H1 (cell line): ENCODE measurements at regions not wholly inside any gene's neighbourhood (a gene's known extent, or its start where the extent isn't known, plus 50 kb on each side); places are given as distances from the start of the nearest gene placed in this dataset.

Experiments
- CTCF ChIA-PET: fragments of 300-600 bp; sonication (Branson Sonifier 250); formaldehyde crosslinking; loops from one replicate; lab custom pipeline; 2021; ENCODE audit not compliant: partially characterized antibody; lab: Charles Lee
- POLR2A ChIA-PET: fragments of 300-600 bp; sonication (Branson Sonifier 250); formaldehyde crosslinking; loops from one replicate; lab custom pipeline; 2021; ENCODE audit warnings: inconsistent platforms; ENCODE audit not compliant: partially characterized antibody; lab: Charles Lee
- DNase-seq, 2 experiments: peaks; one replicate each; pipeline versions ENCODE4 v3.0.0 to v3.0.0-alpha.2; 2010 to 2022; ENCODE audit warnings: low spot score in 2 of 2, low read depth in 1 of 2, mixed read lengths in 1 of 2
- FAIRE-seq: peaks from 2 replicates; lab custom pipeline; 2011; peaks lifted over from hg19 to GRCh38; lab: Jason Lieb, UNC
- H2AFZ ChIP-seq: 2 replicates; pipeline ENCODE4 v1.8.1; 2012; ENCODE audit warnings: low read length, inconsistent platforms
- H2AK5ac ChIP-seq: 2 replicates; pipeline ENCODE4 v1.6.1; 2013; ENCODE audit warnings: low read depth, low read length
- H2BK120ac ChIP-seq: replicated peaks from 2 replicates; pipeline ENCODE3; 2013; ENCODE audit warnings: low read depth, low read length, inconsistent platforms
- H2BK12ac ChIP-seq: 2 replicates; pipeline ENCODE4 v1.6.1; 2013; ENCODE audit warnings: low read depth, low read length
- H2BK15ac ChIP-seq: 2 replicates; pipeline ENCODE4 v1.6.1; 2013; ENCODE audit warnings: low read length
- H2BK20ac ChIP-seq: 2 replicates; pipeline ENCODE4 v1.6.1; 2013; ENCODE audit warnings: low read length
- H2BK5ac ChIP-seq: 2 replicates; pipeline ENCODE4 v1.6.1; 2013; ENCODE audit warnings: low read depth, low read length
- H3K14ac ChIP-seq: 2 replicates; pipeline ENCODE4 v1.6.1; 2013; ENCODE audit warnings: inconsistent platforms; ENCODE audit not compliant: insufficient read length
- H3K18ac ChIP-seq: 2 replicates; pipeline ENCODE4 v1.6.1; 2013; ENCODE audit warnings: low read length; ENCODE audit errors: extremely low read depth
- H3K23ac ChIP-seq: 2 replicates; pipeline ENCODE4 v1.6.1; 2013; ENCODE audit warnings: inconsistent platforms; ENCODE audit not compliant: insufficient read length
- H3K23me2 ChIP-seq: 2 replicates; pipeline ENCODE4 v1.6.1; 2013; ENCODE audit warnings: low read depth, low read length
- H3K27ac ChIP-seq: 2 replicates; pipeline ENCODE4 v1.6.1; 2011; ENCODE audit warnings: low read depth, low read length, inconsistent platforms
- H3K27me3 ChIP-seq, 4 experiments: replicated peaks in 1 of 4; 1 replicate in 1 of 4; 2 replicates in 3 of 4; pipeline versions ENCODE4 v1.6.1 to v1.8.1; 2011 to 2013; ENCODE audit warnings: low read length in 3 of 4, mild to moderate bottlenecking in 3 of 4, inconsistent platforms in 2 of 4, mixed read lengths in 2 of 4, moderate library complexity in 1 of 4; ENCODE audit not compliant: control insufficient read depth in 3 of 4, insufficient read depth in 3 of 4; ENCODE audit errors: extremely low read depth in 1 of 4
- H3K36me3 ChIP-seq, 4 experiments: 2 replicates each; pipeline versions ENCODE4 v1.6.1 to v1.8.1; 2011 to 2013; ENCODE audit warnings: mild to moderate bottlenecking in 4 of 4, low read length in 3 of 4, moderate library complexity in 2 of 4, control low read depth in 1 of 4, inconsistent platforms in 1 of 4; ENCODE audit not compliant: insufficient read depth in 4 of 4, control insufficient read depth in 2 of 4
- H3K4ac ChIP-seq: replicated peaks from 2 replicates; pipeline ENCODE3; 2013; ENCODE audit warnings: low read length, low read depth, mixed read lengths, inconsistent platforms; ENCODE audit not compliant: insufficient read length
- H3K4me1 ChIP-seq, 4 experiments: replicated peaks in 1 of 4; 1 replicate in 1 of 4; 2 replicates in 3 of 4; pipeline versions ENCODE4 v1.6.1 to v1.8.1; 2011 to 2013; ENCODE audit warnings: low read length in 3 of 4, inconsistent platforms in 2 of 4, mixed read lengths in 1 of 4; ENCODE audit not compliant: insufficient read depth in 4 of 4, control insufficient read depth in 3 of 4
- H3K4me2 ChIP-seq, 2 experiments: 2 replicates each; pipeline versions ENCODE4 v1.6.1 to v1.8.1; 2011 to 2013; ENCODE audit warnings: low read depth in 2 of 2, low read length in 2 of 2, control low read depth in 1 of 2, inconsistent platforms in 1 of 2, mild to moderate bottlenecking in 1 of 2; ENCODE audit not compliant: insufficient read depth in 1 of 2
- H3K4me3 ChIP-seq, 4 experiments: fragments of 200-600, 300-600 bp in 1 of 4; sonication (generic), shearing (Covaris generic), sonication (Bioruptor Twin) in 1 of 4; 2 replicates each; pipeline versions ENCODE4 v1.5.1 to v1.8.1; 2011 to 2016; ENCODE audit warnings: low read length in 4 of 4, low read depth in 3 of 4, control low read depth in 2 of 4, inconsistent platforms in 2 of 4, mild to moderate bottlenecking in 2 of 4, mixed read lengths in 1 of 4, moderate library complexity in 1 of 4; ENCODE audit not compliant: insufficient read depth in 2 of 4; ENCODE audit errors: extremely low read depth in 1 of 4
- H3K56ac ChIP-seq: replicated peaks from 2 replicates; pipeline ENCODE3; 2013; ENCODE audit warnings: low read depth, mild to moderate bottlenecking, mixed read lengths, low read length, inconsistent platforms; ENCODE audit not compliant: insufficient read length
- H3K79me1 ChIP-seq: 2 replicates; pipeline ENCODE4 v1.6.1; 2013; ENCODE audit warnings: low read depth, low read length, control low read depth
- H3K79me2 ChIP-seq, 2 experiments: 2 replicates each; pipeline versions ENCODE4 v1.6.1 to v1.8.1; 2012 to 2013; ENCODE audit warnings: low read length in 2 of 2, mild to moderate bottlenecking in 2 of 2, inconsistent platforms in 1 of 2; ENCODE audit not compliant: insufficient read depth in 2 of 2, control insufficient read depth in 1 of 2
- H3K9ac ChIP-seq, 4 experiments: replicated peaks in 1 of 4; 1 replicate in 1 of 4; 2 replicates in 3 of 4; pipeline versions ENCODE4 v1.6.1 to v1.8.1; 2011 to 2013; ENCODE audit warnings: low read depth in 3 of 4, low read length in 3 of 4, control low read depth in 2 of 4, mild to moderate bottlenecking in 2 of 4, moderate library complexity in 2 of 4, inconsistent platforms in 1 of 4; ENCODE audit errors: extremely low read depth in 1 of 4
- H3K9me3 ChIP-seq, 2 experiments: 2 replicates each; pipeline versions ENCODE4 v1.6.1 to v1.8.1; 2012 to 2013; ENCODE audit warnings: mild to moderate bottlenecking in 2 of 2, moderate library complexity in 2 of 2, control low read depth in 1 of 2, inconsistent platforms in 1 of 2, low read depth in 1 of 2, low read length in 1 of 2, mixed read lengths in 1 of 2; ENCODE audit not compliant: insufficient read depth in 2 of 2
- H4K20me1 ChIP-seq, 2 experiments: replicated peaks in 1 of 2; 2 replicates each; pipeline versions ENCODE3 to v1.8.1; 2011 to 2013; ENCODE audit warnings: inconsistent platforms in 2 of 2, low read length in 2 of 2, mild to moderate bottlenecking in 1 of 2; ENCODE audit not compliant: insufficient read depth in 2 of 2, control insufficient read depth in 1 of 2
- H4K5ac ChIP-seq: 2 replicates; pipeline ENCODE4 v1.6.1; 2013; ENCODE audit warnings: low read length, low read depth, mixed read lengths, inconsistent platforms; ENCODE audit not compliant: insufficient read length
- H4K8ac ChIP-seq: 2 replicates; pipeline ENCODE4 v1.8.0; 2013; ENCODE audit warnings: mild to moderate bottlenecking, moderate library complexity, low read length, inconsistent platforms; ENCODE audit not compliant: insufficient read depth; ENCODE audit errors: extremely low read depth
- H4K91ac ChIP-seq: replicated peaks from 2 replicates; pipeline ENCODE3; 2013; ENCODE audit warnings: low read length, mixed read lengths, inconsistent platforms; ENCODE audit not compliant: insufficient read length
- BCL11A ChIP-seq, 2 experiments: IDR thresholded peaks; one replicate each; pipeline ENCODE4 v1.6.1; 2011; ENCODE audit warnings: low read depth in 2 of 2, low read length in 2 of 2, mild to moderate bottlenecking in 2 of 2
- FOSL1 ChIP-seq: IDR thresholded peaks from 2 replicates; pipeline ENCODE4 v1.6.1; 2011; ENCODE audit warnings: mild to moderate bottlenecking, low read depth, low read length, moderate library complexity; ENCODE audit not compliant: insufficient read depth
- HDAC6 ChIP-seq: IDR thresholded peaks from one replicate; pipeline ENCODE4 v1.7.1; 2012; ENCODE audit warnings: low read depth, mild to moderate bottlenecking, inconsistent platforms, low read length, moderate library complexity
- KDM5A ChIP-seq: fragments of 200-600 bp; IDR thresholded peaks from 2 replicates; pipeline ENCODE4 v1.7.1; 2012; ENCODE audit warnings: mild to moderate bottlenecking, low read length, inconsistent platforms, mixed read lengths
- PHF8 ChIP-seq: fragments of 200-600 bp; sonication (generic); conservative IDR thresholded peaks from 2 replicates; pipeline ENCODE4 v1.7.1; 2012; ENCODE audit warnings: low read depth, mild to moderate bottlenecking, inconsistent platforms, low read length, moderate library complexity
- RAD21 ChIP-seq, 2 experiments: IDR thresholded peaks in 1 of 2; conservative IDR thresholded peaks in 1 of 2; 2 replicates each; pipeline ENCODE4 v1.6.1; 2011; ENCODE audit warnings: low read depth in 2 of 2, low read length in 2 of 2, improper control_type of control experiment in 1 of 2, inconsistent platforms in 1 of 2, mild to moderate bottlenecking in 1 of 2, moderate library complexity in 1 of 2
- RBBP5 ChIP-seq: IDR thresholded peaks from 2 replicates; pipeline ENCODE4 v1.7.1; 2012; ENCODE audit warnings: low read depth, mild to moderate bottlenecking, inconsistent platforms, low read length, moderate library complexity, borderline replicate concordance
- SIRT6 ChIP-seq: IDR thresholded peaks from one replicate; pipeline ENCODE4 v1.7.1; 2012; ENCODE audit warnings: low read length, inconsistent platforms
- TEAD4 ChIP-seq: IDR thresholded peaks from 2 replicates; pipeline ENCODE4 v1.6.1; 2012; ENCODE audit warnings: low read depth, low read length, inconsistent platforms, mixed read lengths
- WGBS, 2 experiments: shearing (Covaris generic) in 1 of 2; methylation state at CpG; one replicate each; pipeline versions ENCODE4 v1.1.6 to v1.1.7; 2013 to 2015; ENCODE audit warnings: low lambda C conversion rate in 2 of 2, mixed read lengths in 2 of 2, inconsistent platforms in 1 of 2, low coverage in 1 of 2, missing lambda C conversion rate in 1 of 2; ENCODE audit not compliant: insufficient replicate concordance in 2 of 2, insufficient coverage in 1 of 2, insufficient read length in 1 of 2; ENCODE audit errors: extremely low coverage in 1 of 2, missing lambda C conversion rate in 1 of 2; 5-methylcytosine and 5-hydroxymethylcytosine counted together
- TF ChIP-seq, protein P1 (sequence below), 3 experiments: IDR thresholded peaks; 1 replicate in 2 of 3; 2 replicates in 1 of 3; pipeline versions ENCODE4 v1.5.1 to v1.6.1; 2011; ENCODE audit warnings: low read length in 3 of 3, mild to moderate bottlenecking in 3 of 3, inconsistent platforms in 2 of 3, low read depth in 1 of 3, moderate library complexity in 1 of 3; ENCODE audit not compliant: insufficient read depth in 1 of 3; ENCODE audit errors: control extremely low read depth in 1 of 3

DNA sequence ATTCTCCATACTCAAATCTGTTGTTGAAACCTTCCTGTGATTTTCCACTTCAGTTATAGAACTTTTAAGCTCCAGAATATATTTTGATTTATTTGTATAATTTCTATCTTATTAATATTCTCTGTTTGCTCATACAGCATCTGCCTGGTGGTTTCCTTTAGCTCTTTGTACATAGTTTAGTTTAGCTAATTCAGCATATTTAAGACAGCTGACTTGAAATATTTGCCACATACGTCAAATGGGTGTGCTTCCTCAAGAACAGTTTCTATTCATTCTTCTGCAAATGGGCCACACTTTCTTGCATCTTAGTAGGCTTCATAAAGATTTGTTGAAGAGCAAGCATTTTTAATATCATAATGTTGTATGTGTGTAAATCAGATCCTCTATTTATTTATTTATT lies 101.8 kb downstream of the MAGEC1 start:
- Histone ChIP-seq H3K79me2 (no peaks in the 10 kb centered on the region), H3K23me2 (no peaks in the 10 kb centered on the region), H4K20me1 (no peaks in the 10 kb centered on the region), H3K14ac (no peak overlapping the region), H3K4me2 (no peak overlapping the region), H3K27me3 (no peaks in the 10 kb centered on the region), H2BK20ac (no peak overlapping the region), H3K27ac (no peak overlapping the region), H4K8ac (no peak overlapping the region), H2AFZ (no peak overlapping the region), H3K4me3 (no peak overlapping the region), H2BK12ac (no peak overlapping the region), H3K23ac (no peak overlapping the region), H2BK15ac (no peak overlapping the region), H2BK120ac (no peak overlapping the region), H4K5ac (no peak overlapping the region), H3K56ac (no peak overlapping the region), H3K4ac (no peak overlapping the region), H3K79me1 (no peaks in the 10 kb centered on the region), H3K36me3 (no peaks in the 10 kb centered on the region), H2BK5ac (no peak overlapping the region), H3K9ac (no peak overlapping the region), H3K4me1 (no peaks in the 10 kb centered on the region), H4K91ac (no peak overlapping the region), H3K9me3 (no peaks in the 10 kb centered on the region), H2AK5ac (no peak overlapping the region), H3K18ac (no peak overlapping the region)
- TF ChIP-seq HDAC6 (no peak), BCL11A (IDR thresholded peaks at IDR 0.05; ENCODE audit: low read depth in 2 of 2, low read length in 2 of 2) (no peak), FOSL1 (no peak), RBBP5 (no peak), SIRT6 (no peak), TEAD4 (no peak), RAD21 (IDR thresholded peaks at IDR 0.05 in 1 of 2, conservative IDR thresholded peaks at IDR 0.05 in 1 of 2; ENCODE audit: low read depth in 2 of 2, low read length in 2 of 2) (no peak), KDM5A (no peak), PHF8 (no peak)
- TF ChIP-seq, protein P1, sequence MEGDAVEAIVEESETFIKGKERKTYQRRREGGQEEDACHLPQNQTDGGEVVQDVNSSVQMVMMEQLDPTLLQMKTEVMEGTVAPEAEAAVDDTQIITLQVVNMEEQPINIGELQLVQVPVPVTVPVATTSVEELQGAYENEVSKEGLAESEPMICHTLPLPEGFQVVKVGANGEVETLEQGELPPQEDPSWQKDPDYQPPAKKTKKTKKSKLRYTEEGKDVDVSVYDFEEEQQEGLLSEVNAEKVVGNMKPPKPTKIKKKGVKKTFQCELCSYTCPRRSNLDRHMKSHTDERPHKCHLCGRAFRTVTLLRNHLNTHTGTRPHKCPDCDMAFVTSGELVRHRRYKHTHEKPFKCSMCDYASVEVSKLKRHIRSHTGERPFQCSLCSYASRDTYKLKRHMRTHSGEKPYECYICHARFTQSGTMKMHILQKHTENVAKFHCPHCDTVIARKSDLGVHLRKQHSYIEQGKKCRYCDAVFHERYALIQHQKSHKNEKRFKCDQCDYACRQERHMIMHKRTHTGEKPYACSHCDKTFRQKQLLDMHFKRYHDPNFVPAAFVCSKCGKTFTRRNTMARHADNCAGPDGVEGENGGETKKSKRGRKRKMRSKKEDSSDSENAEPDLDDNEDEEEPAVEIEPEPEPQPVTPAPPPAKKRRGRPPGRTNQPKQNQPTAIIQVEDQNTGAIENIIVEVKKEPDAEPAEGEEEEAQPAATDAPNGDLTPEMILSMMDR (IDR thresholded peaks at IDR 0.05; ENCODE audit: control extremely low read depth in 1 of 3, insufficient read depth in 1 of 3, low read depth in 1 of 3, low read length in 3 of 3), result no peak
- ChIA-PET POLR2A (interaction anchor here (0.7 kb wide), 1 partner anchor 202 kb away, joined by 3 read pairs; no protein-coding TSS in a partner anchor), CTCF (no interaction called here)
- FAIRE-seq (no peak), DNase-seq (no peak)
- 85% methylated on average over 1 of the region's 1 CpG; no CpG with 5 or more reads in 1 of the 2 experiments for WGBS, 2 experiments
